MCF 10A (cell line): ENCODE measurements at regions not wholly inside any gene's neighbourhood (a gene's known extent, or its start where the extent isn't known, plus 50 kb on each side); places are given as distances from the start of the nearest gene placed in this dataset.

Experiments used
- BruUV-seq: library from RNA; stranded (reverse); fragments of 400-500 nt; replicated peaks from 2 replicates; lab custom pipeline; 2021; lab: Mats Ljungman, UMichigan
- CTCF ChIA-PET: fragments of 300-600 bp; sonication (Branson Sonifier 250); formaldehyde crosslinking; extraction: SDS; loops from one replicate; lab custom pipeline; 2021; ENCODE audit warnings: antibody characterized with exemption, inconsistent platforms; lab: Yijun Ruan, JAX
- POLR2A ChIA-PET: fragments of 300-600, 350-650 bp; sonication (Branson Sonifier 250); formaldehyde crosslinking; extraction: SDS; loops from one replicate; lab custom pipeline; 2020; ENCODE audit warnings: antibody characterized with exemption, inconsistent platforms; lab: Yijun Ruan, JAX
- DNase-seq: peaks from one replicate; pipeline ENCODE4 v3.0.0-alpha.2; 2018; ENCODE audit not compliant: unreplicated experiment
- H3K27ac Mint-ChIP-seq: one replicate; pipeline ENCODE4 v1.8.0; 2022; ENCODE audit warnings: mild to moderate bottlenecking, low read depth, mixed read lengths; ENCODE audit not compliant: unreplicated experiment
- H3K27me3 Mint-ChIP-seq: one replicate; pipeline ENCODE4 v1.8.0; 2022; ENCODE audit warnings: mixed read lengths; ENCODE audit not compliant: insufficient read depth, unreplicated experiment
- H3K36me3 Mint-ChIP-seq: one replicate; pipeline ENCODE4 v1.8.0; 2022; ENCODE audit warnings: mild to moderate bottlenecking, moderate library complexity, mixed read lengths; ENCODE audit not compliant: insufficient read depth, unreplicated experiment
- H3K4me1 Mint-ChIP-seq: one replicate; pipeline ENCODE4 v1.8.0; 2022; ENCODE audit warnings: mixed read lengths; ENCODE audit not compliant: insufficient read depth, unreplicated experiment
- H3K4me3 Mint-ChIP-seq: one replicate; pipeline ENCODE4 v1.8.0; 2022; ENCODE audit warnings: mild to moderate bottlenecking, moderate library complexity, mixed read lengths; ENCODE audit not compliant: unreplicated experiment
- H3K9me3 Mint-ChIP-seq: one replicate; pipeline ENCODE4 v1.8.0; 2022; ENCODE audit warnings: mixed read lengths; ENCODE audit not compliant: unreplicated experiment
- intact Hi-C: fragments of 100-400 bp; cut with micrococcal nuclease; formaldehyde crosslinking; loops from 2 replicates; pipeline ENCODE4 v1.14.1; 2022
- TF ChIP-seq, protein P1 (sequence below): fragments of 200-600 bp; IDR thresholded peaks from one replicate; pipeline ENCODE4 v1.8.0; 2022; ENCODE audit warnings: antibody characterized with exemption, mild to moderate bottlenecking; ENCODE audit not compliant: unreplicated experiment

GRCh38 chr21:31446226-31446855, 102.3 kb upstream of the TIAM1 start:
- H3K9me3 Mint-ChIP-seq, result no peaks in the 10 kb centered on the region
- CTCF ChIA-PET, result interaction anchor here (0.7 kb wide), 1 partner anchor 31 kb away, joined by 3 read pairs; no protein-coding TSS in a partner anchor
- no peak overlapping the region for H3K4me3 Mint-ChIP-seq
- H3K4me1 Mint-ChIP-seq, result no peaks in the 10 kb centered on the region
- no peak overlapping the region for H3K27ac Mint-ChIP-seq
- no peaks in the 10 kb centered on the region for H3K36me3 Mint-ChIP-seq
- BruUV-seq, result no TSS peak
- TF ChIP-seq, protein P1, sequence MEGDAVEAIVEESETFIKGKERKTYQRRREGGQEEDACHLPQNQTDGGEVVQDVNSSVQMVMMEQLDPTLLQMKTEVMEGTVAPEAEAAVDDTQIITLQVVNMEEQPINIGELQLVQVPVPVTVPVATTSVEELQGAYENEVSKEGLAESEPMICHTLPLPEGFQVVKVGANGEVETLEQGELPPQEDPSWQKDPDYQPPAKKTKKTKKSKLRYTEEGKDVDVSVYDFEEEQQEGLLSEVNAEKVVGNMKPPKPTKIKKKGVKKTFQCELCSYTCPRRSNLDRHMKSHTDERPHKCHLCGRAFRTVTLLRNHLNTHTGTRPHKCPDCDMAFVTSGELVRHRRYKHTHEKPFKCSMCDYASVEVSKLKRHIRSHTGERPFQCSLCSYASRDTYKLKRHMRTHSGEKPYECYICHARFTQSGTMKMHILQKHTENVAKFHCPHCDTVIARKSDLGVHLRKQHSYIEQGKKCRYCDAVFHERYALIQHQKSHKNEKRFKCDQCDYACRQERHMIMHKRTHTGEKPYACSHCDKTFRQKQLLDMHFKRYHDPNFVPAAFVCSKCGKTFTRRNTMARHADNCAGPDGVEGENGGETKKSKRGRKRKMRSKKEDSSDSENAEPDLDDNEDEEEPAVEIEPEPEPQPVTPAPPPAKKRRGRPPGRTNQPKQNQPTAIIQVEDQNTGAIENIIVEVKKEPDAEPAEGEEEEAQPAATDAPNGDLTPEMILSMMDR, result no peak
- intact Hi-C loops, result no loop called here
- DNase-seq, result no peak
- no peaks in the 10 kb centered on the region for H3K27me3 Mint-ChIP-seq
- POLR2A ChIA-PET, result no interaction called here

GRCh38 chr21:31445137-31445536, 101.1 kb upstream of the TIAM1 start:
- BruUV-seq, result no TSS peak

DNA sequence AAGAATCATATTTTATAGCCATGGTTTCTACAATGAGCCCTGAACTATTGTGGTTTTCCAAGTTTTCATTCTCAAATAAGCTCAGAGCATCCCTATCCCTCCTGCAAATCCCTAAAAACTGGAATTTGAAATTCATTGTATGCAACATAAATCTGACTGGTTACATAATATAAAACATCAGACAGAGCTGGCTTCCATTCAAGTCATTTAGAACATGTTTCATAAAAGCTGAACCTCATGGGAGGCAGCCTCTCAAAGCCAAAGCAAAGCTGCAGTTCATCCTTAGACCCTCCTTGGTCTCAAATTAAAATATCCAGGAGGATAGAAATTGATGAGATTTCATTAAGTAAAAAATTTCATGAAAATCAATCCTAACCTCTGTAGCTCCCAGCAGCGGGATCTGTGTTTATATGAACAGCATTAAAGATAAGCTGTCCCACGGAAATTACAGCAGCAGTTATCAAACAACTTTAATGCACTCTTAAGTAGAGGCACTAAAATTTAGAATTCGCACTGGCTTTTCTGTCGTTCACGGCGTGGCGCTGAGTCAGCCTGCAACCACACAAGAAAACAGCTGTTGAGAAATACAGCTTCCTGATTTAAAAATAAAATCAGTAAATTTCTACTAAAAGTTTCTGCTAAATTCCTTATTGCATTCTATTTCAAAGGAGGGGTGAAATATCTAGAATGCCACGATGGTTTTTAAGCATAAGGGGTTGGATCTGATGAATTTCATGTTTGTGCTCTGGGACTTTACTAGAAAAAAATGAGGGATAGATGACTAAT, 99.9 kb upstream of the TIAM1 start:
- CTCF ChIA-PET, result interaction anchor here (0.6 kb wide), 1 partner anchor 12 kb away, joined by 4 read pairs; no protein-coding TSS in a partner anchor
- no peaks in the 10 kb centered on the region for H3K36me3 Mint-ChIP-seq
- no peak overlapping the region for H3K27ac Mint-ChIP-seq
- POLR2A ChIA-PET, result interaction anchor here (0.7 to 0.8 kb wide), 2 partner anchors 9 to 413 kb away, joined by 3 to 4 read pairs; no protein-coding TSS in a partner anchor
- no peak for DNase-seq
- BruUV-seq, result no TSS peak
- intact Hi-C loops, result no loop called here
- H3K4me3 Mint-ChIP-seq, result no peak overlapping the region
- TF ChIP-seq, protein P1, result no peak
- no peaks in the 10 kb centered on the region for H3K4me1 Mint-ChIP-seq
- H3K27me3 Mint-ChIP-seq, result no peaks in the 10 kb centered on the region
- no peaks in the 10 kb centered on the region for H3K9me3 Mint-ChIP-seq

More at GRCh38 chr21:31445137-31445536, 101.1 kb upstream of the TIAM1 start:
- intact Hi-C loops, result no loop called here
- H3K27ac Mint-ChIP-seq, result no peak overlapping the region
- no peaks in the 10 kb centered on the region for H3K27me3 Mint-ChIP-seq
- H3K36me3 Mint-ChIP-seq, result no peaks in the 10 kb centered on the region
- TF ChIP-seq, protein P1, result no peak
- POLR2A ChIA-PET, result interaction anchor here (0.6 kb wide), 1 partner anchor 11 kb away, joined by 3 read pairs; no protein-coding TSS in a partner anchor
- no peaks in the 10 kb centered on the region for H3K4me1 Mint-ChIP-seq
- CTCF ChIA-PET, result interaction anchor here (0.7 kb wide), 1 partner anchor 11 kb away, joined by 3 read pairs; no protein-coding TSS in a partner anchor
- H3K4me3 Mint-ChIP-seq, result no peak overlapping the region
- DNase-seq, result no peak
- no peaks in the 10 kb centered on the region for H3K9me3 Mint-ChIP-seq

DNA sequence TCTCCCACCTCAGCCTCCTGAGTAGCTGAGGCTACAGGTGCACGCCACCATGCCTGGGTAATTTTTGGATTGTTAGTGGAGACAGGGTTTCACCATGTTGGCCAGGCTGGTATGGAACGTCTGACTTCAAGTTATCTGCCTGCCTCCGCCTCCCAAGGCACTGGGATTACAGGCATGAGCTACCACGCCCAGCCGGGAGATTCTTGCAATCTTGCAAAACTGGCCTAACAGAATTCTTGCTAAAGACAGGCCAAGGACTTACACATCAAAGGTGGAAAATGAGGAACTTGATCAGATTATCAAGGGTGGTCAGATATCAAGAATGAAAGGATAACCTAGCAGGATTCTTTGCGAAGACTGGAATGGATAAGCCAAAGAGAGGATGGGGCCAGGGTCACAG, 98.3 kb upstream of the TIAM1 start:
- intact Hi-C loops, result no loop called here
- H3K36me3 Mint-ChIP-seq, result no peaks in the 10 kb centered on the region
- TF ChIP-seq, protein P1, result no peak
- no peaks in the 10 kb centered on the region for H3K27me3 Mint-ChIP-seq
- BruUV-seq, result no TSS peak
- no peak for DNase-seq
- H3K4me1 Mint-ChIP-seq, result no peaks in the 10 kb centered on the region
- ChIA-PET POLR2A (no interaction called here), CTCF (interaction anchor here (0.9 to 1.1 kb wide), 3 partner anchors 19 to 139 kb away, joined by 3 to 4 read pairs (median 3); no protein-coding TSS in a partner anchor)
- H3K27ac Mint-ChIP-seq, result no peak overlapping the region
- no peak overlapping the region for H3K4me3 Mint-ChIP-seq
- H3K9me3 Mint-ChIP-seq, result no peaks in the 10 kb centered on the region
